ENCODE measurements at regions not wholly inside any gene's neighbourhood (a gene's known extent, or its start where the extent isn't known, plus 50 kb on each side); places are given as distances from the start of the nearest gene placed in this dataset.

GRCh38 chr6:156166093-156166492 lies 611.1 kb upstream of the ARID1B start:
- H3K4me3 Mint-ChIP-seq = no peak overlapping the region
- H3K4me1 Mint-ChIP-seq (ENCODE audit: low read depth) = peaks cover 39% of the 10 kb centered on the region
- H3K36me3 Mint-ChIP-seq (ENCODE audit: low read depth) = no peaks in the 10 kb centered on the region
- CTCF ChIA-PET = no interaction called here
- no peaks in the 10 kb centered on the region for H3K27me3 Mint-ChIP-seq (ENCODE audit: low read depth)
- intact Hi-C loops (cut with micrococcal nuclease) = no loop called here
- no peak overlapping the region for H3K27ac Mint-ChIP-seq
- no peaks in the 10 kb centered on the region for H3K9me3 Mint-ChIP-seq
- no peak for DNase-seq

DNA sequence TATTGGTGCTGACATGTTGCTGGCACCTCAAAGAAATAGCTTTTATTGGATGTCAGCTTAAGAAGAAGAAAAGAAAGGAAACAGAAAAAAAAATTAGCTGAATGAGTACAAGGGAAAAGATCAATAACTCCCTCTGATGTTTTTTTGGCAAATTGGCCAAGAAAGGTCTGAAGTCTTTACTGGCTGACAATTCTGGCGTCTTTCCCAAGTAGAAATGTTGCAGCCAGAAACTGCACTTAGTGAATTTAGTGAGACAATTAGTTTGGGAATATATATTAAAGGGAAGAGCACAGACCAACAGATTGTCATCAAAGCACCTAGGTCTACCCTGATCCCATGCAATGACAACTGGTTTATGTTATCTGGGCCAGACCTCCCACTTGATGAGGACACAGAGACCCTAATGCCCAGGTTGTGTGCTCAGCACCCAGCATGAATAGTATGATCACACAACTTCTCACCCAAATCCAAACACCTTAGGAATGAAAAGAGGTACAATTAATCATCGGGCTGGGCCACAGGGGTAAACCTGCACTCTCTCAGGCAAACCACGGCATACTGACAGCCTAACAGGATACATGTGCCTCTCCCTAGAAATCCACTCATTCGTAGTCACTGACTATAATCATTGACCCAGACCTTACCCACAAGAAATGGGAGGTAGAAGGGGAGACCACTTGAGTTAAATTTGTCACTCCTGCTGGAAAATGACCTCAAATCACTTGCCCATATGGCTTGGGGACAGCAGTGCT lies 612.3 kb upstream of the ARID1B start:
- Mint-ChIP-seq H3K4me1 (ENCODE audit: low read depth) (peaks cover 39% of the 10 kb centered on the region), H3K36me3 (ENCODE audit: low read depth) (no peaks in the 10 kb centered on the region), H3K27me3 (ENCODE audit: low read depth) (no peaks in the 10 kb centered on the region), H3K4me3 (no peak overlapping the region), H3K9me3 (no peaks in the 10 kb centered on the region), H3K27ac (no peak overlapping the region)
- intact Hi-C loops (cut with micrococcal nuclease) = no loop called here
- CTCF ChIA-PET = no interaction called here
- DNase-seq = peak; percentile 7

DNA sequence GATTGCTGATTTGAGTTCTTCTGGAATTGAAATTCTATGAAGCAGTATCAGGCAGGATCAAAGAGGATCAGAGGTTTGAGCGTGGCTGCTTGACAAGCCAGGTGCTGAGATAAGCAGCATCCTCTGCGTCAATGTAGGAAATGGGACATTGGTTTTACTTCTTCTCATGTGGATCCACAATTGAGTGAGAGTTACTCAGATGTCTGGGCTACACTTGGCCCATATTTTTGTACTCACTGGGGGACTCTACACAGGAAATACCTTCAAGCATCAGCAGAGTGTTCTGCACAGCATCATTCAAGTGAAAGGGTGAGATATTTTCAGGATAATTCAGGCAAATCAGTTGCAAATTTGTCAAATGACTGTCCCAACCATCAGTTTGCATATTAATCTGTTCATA lies 613.9 kb upstream of the ARID1B start:
- no peaks in the 10 kb centered on the region for H3K9me3 Mint-ChIP-seq
- CTCF ChIA-PET = no interaction called here
- H3K4me1 Mint-ChIP-seq (ENCODE audit: low read depth) = peaks cover 36% of the 10 kb centered on the region
- H3K27me3 Mint-ChIP-seq (ENCODE audit: low read depth) = no peaks in the 10 kb centered on the region
- H3K36me3 Mint-ChIP-seq (ENCODE audit: low read depth) = no peaks in the 10 kb centered on the region
- peak; percentile 24 for DNase-seq
- intact Hi-C loops (cut with micrococcal nuclease) = loop anchor here (1.0 kb wide), 1 partner anchor 11 kb away; no protein-coding TSS in a partner anchor
- no peak overlapping the region for H3K27ac Mint-ChIP-seq
- H3K4me3 Mint-ChIP-seq = no peak overlapping the region

DNA sequence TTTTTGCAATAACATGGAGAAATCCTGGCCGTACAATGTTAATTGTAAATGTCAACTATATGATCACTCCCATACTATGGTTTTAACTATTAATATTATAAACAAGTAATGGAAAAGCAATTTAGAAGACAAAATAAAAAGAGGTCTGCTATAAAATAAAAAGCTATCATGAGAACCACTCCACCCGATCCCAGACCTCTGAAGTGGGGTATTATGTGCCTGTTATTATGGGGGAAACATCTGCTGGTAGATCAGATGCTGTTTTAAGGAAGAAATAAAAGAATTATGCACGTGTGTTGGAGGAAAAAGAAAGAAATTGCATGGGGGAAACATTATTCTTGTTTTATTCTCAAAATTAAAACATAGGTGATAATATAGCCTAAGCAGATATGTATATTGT lies 615.7 kb upstream of the ARID1B start:
- no peak overlapping the region for H3K27ac Mint-ChIP-seq
- no peaks in the 10 kb centered on the region for H3K36me3 Mint-ChIP-seq (ENCODE audit: low read depth)
- no peaks in the 10 kb centered on the region for H3K9me3 Mint-ChIP-seq
- CTCF ChIA-PET = interaction anchor here (0.7 kb wide), 1 partner anchor 370 kb away, joined by 3 read pairs; no protein-coding TSS in a partner anchor
- H3K4me1 Mint-ChIP-seq (ENCODE audit: low read depth) = peaks cover 20% of the 10 kb centered on the region
- intact Hi-C loops (cut with micrococcal nuclease) = no loop called here
- DNase-seq = no peak
- H3K4me3 Mint-ChIP-seq = no peak overlapping the region
- no peaks in the 10 kb centered on the region for H3K27me3 Mint-ChIP-seq (ENCODE audit: low read depth)

GRCh38 chr6:156160795-156161165 lies 616.4 kb upstream of the ARID1B start:
- intact Hi-C loops (cut with micrococcal nuclease) = no loop called here
- peaks cover 14% of the 10 kb centered on the region for H3K4me1 Mint-ChIP-seq (ENCODE audit: low read depth)
- H3K27ac Mint-ChIP-seq = no peak overlapping the region
- no peaks in the 10 kb centered on the region for H3K9me3 Mint-ChIP-seq
- no peak for DNase-seq
- CTCF ChIA-PET = interaction anchor here (0.7 kb wide), 1 partner anchor 369 kb away, joined by 3 read pairs; no protein-coding TSS in a partner anchor
- H3K4me3 Mint-ChIP-seq = no peak overlapping the region
- no peaks in the 10 kb centered on the region for H3K27me3 Mint-ChIP-seq (ENCODE audit: low read depth)
- H3K36me3 Mint-ChIP-seq (ENCODE audit: low read depth) = no peaks in the 10 kb centered on the region

DNA sequence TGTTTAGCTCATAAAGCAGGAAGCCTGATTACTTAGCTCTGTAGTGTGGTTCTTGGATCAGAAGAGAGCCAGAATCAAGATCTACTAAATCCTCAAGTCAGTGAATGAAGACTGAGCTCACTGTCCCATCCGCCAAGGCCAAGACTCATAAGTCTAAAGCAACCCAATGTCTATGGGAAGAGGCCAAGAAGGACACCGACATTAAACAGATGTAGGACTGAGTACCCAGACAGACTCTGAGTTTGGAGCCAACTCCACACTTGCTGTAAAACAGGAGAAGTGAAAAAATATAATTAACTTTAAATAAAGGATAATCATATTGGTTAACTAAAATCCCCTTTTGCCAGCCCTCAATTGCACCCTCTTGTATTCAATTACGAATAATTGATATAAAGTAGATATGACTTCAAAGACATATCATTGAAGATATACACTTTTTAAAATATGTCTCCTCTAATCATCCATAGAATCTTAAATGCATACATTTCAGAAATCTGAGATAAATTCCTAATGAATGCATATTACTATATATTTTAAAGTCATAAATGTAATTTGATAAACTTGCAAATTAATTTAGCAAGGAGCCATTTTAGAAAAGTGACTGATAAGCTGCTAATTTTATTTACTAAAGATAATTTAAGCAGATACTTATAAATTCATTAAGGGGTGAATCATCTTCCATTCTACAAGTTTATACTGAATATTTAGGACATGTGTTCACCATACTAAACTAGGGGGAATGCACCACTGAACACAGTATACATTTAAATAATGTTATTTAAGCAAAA lies 617.0 kb upstream of the ARID1B start:
- Mint-ChIP-seq H3K4me1 (ENCODE audit: low read depth) (peaks cover 10% of the 10 kb centered on the region), H3K36me3 (ENCODE audit: low read depth) (no peaks in the 10 kb centered on the region), H3K4me3 (no peak overlapping the region), H3K27me3 (ENCODE audit: low read depth) (no peaks in the 10 kb centered on the region), H3K9me3 (no peaks in the 10 kb centered on the region), H3K27ac (no peak overlapping the region)
- CTCF ChIA-PET = no interaction called here
- intact Hi-C loops (cut with micrococcal nuclease) = no loop called here
- DNase-seq = no peak

GRCh38 chr6:156154896-156155295 lies 622.3 kb upstream of the ARID1B start:
- DNase-seq = peak; percentile 26
- peak overlapping the region; percentile 14 for H3K27ac Mint-ChIP-seq
- H3K27me3 Mint-ChIP-seq (ENCODE audit: low read depth) = no peaks in the 10 kb centered on the region
- peaks cover 4% of the 10 kb centered on the region for H3K36me3 Mint-ChIP-seq (ENCODE audit: low read depth)
- CTCF ChIA-PET = no interaction called here
- intact Hi-C loops (cut with micrococcal nuclease) = no loop called here
- no peaks in the 10 kb centered on the region for H3K9me3 Mint-ChIP-seq
- no peak overlapping the region for H3K4me3 Mint-ChIP-seq
- H3K4me1 Mint-ChIP-seq (ENCODE audit: low read depth) = peaks cover 12% of the 10 kb centered on the region

GRCh38 chr6:156150391-156150790 lies 626.8 kb upstream of the ARID1B start:
- no peak overlapping the region for H3K4me3 Mint-ChIP-seq
- no peaks in the 10 kb centered on the region for H3K27me3 Mint-ChIP-seq (ENCODE audit: low read depth)
- H3K9me3 Mint-ChIP-seq = peaks cover 2% of the 10 kb centered on the region
- no peak for DNase-seq
- CTCF ChIA-PET = interaction anchor here (0.6 kb wide), 2 partner anchors 33 to 174 kb away, joined by 4 read pairs; no protein-coding TSS in a partner anchor
- intact Hi-C loops (cut with micrococcal nuclease) = no loop called here
- peaks cover 12% of the 10 kb centered on the region for H3K4me1 Mint-ChIP-seq (ENCODE audit: low read depth)
- H3K36me3 Mint-ChIP-seq (ENCODE audit: low read depth) = peaks cover 20% of the 10 kb centered on the region
- no peak overlapping the region for H3K27ac Mint-ChIP-seq

DNA sequence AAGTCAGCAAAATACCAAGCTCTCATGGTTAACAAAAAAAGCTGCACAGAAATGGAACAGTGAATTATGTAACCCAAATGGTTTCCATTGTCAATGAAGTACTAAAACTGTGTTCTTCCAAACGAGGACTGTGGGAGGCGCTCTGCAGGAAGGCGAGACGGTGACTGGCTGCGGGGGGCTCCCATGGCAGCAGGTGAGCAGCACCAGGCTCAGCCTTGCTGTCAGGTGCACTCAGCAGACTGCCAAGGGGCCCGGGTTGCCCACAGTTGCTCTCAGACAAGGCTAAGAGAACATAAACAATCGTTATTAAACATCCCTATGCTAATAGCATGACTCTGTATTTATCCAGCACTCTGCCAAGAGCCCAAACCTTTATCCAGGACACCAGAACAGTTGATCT lies 630.3 kb upstream of the ARID1B start:
- CTCF ChIA-PET = no interaction called here
- peaks cover 30% of the 10 kb centered on the region for H3K36me3 Mint-ChIP-seq (ENCODE audit: low read depth)
- no peak overlapping the region for H3K27ac Mint-ChIP-seq
- H3K27me3 Mint-ChIP-seq (ENCODE audit: low read depth) = no peaks in the 10 kb centered on the region
- no peak for DNase-seq
- H3K4me1 Mint-ChIP-seq (ENCODE audit: low read depth) = no peaks in the 10 kb centered on the region
- intact Hi-C loops (cut with micrococcal nuclease) = no loop called here
- peaks cover 20% of the 10 kb centered on the region for H3K9me3 Mint-ChIP-seq
- H3K4me3 Mint-ChIP-seq = no peak overlapping the region

- CTCF ChIA-PET = interaction anchor here (0.9 kb wide), 1 partner anchor 25 kb away, joined by 3 read pairs; no protein-coding TSS in a partner anchor
- Mint-ChIP-seq H3K4me3 (no peak overlapping the region), H3K9me3 (peaks cover 17% of the 10 kb centered on the region), H3K27me3 (ENCODE audit: low read depth) (no peaks in the 10 kb centered on the region), H3K27ac (no peak overlapping the region), H3K4me1 (ENCODE audit: low read depth) (no peaks in the 10 kb centered on the region), H3K36me3 (ENCODE audit: low read depth) (peaks cover 8% of the 10 kb centered on the region)
- no peak for DNase-seq
- intact Hi-C loops (cut with micrococcal nuclease) = no loop called here
Measured at GRCh38 chr6:156131221-156131903, 645.8 kb upstream of the ARID1B start.

DNA sequence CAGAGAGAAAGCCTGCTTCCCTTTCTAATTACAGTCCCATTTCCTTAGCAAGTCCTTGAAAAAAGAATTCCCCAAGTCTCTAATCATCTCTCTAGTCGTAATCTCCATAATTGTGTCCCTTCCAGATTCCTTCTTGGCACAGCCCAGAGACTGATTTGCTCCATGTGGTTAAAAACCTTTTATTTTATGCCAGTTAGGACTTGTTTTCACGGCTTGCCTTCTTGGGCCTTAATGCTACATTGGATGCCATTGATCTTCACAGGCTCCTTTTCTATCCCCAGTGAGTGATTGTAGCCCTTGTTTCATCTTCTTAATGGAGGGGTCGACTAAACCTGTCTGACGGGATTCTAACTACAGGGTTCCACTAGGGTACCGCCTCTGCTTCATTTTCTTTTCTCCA lies 650.6 kb upstream of the ARID1B start:
- CTCF ChIA-PET = no interaction called here
- no peak for DNase-seq
- no peaks in the 10 kb centered on the region for H3K36me3 Mint-ChIP-seq (ENCODE audit: low read depth)
- H3K9me3 Mint-ChIP-seq = no peaks in the 10 kb centered on the region
- no peak overlapping the region for H3K27ac Mint-ChIP-seq
- H3K4me1 Mint-ChIP-seq (ENCODE audit: low read depth) = no peaks in the 10 kb centered on the region
- H3K27me3 Mint-ChIP-seq (ENCODE audit: low read depth) = no peaks in the 10 kb centered on the region
- intact Hi-C loops (cut with micrococcal nuclease) = no loop called here
- no peak overlapping the region for H3K4me3 Mint-ChIP-seq

DNA sequence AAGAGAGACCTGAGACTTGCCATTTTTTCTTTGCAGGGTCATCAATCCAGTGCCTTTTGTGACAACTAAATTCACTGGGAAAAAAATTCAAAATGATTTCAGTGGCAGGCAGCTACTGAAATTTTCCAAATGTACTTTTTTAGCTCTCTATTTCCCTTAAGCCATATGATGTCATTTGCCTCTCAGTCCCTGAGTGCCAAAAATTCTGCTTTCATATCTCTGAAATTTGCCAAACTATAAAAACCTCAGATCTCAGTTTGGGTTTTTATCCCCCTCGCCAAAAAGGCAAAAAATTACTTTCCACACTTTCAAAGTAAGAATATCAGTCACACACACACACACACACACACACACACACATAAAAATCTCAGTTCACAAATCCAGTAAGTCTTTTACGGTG lies 651.3 kb upstream of the ARID1B start:
- DNase-seq = no peak
- no peak overlapping the region for H3K4me3 Mint-ChIP-seq
- CTCF ChIA-PET = interaction anchor here (0.7 kb wide), 1 partner anchor 98 kb away, joined by 4 read pairs; no protein-coding TSS in a partner anchor
- no peaks in the 10 kb centered on the region for H3K9me3 Mint-ChIP-seq
- H3K27ac Mint-ChIP-seq = no peak overlapping the region
- H3K36me3 Mint-ChIP-seq (ENCODE audit: low read depth) = no peaks in the 10 kb centered on the region
- no peaks in the 10 kb centered on the region for H3K4me1 Mint-ChIP-seq (ENCODE audit: low read depth)
- intact Hi-C loops (cut with micrococcal nuclease) = no loop called here
- H3K27me3 Mint-ChIP-seq (ENCODE audit: low read depth) = no peaks in the 10 kb centered on the region

Data from activated naive CD4-positive, alpha-beta T cell treated with anti-CD3 and anti-CD28 coated beads for 36 hours (primary cell).